Heart left ventricle (tissue), 16 donors: ENCODE measurements at regions not wholly inside any gene's neighbourhood (a gene's known extent, or its start where the extent isn't known, plus 50 kb on each side); places are given as distances from the start of the nearest gene placed in this dataset.

Experiments used
- ATAC-seq, 4 donors: fragments of 200-7000 bp; cut with Tn5 transposase; one replicate each; pipeline ENCODE4 v1.9.1; 2020 to 2022; ENCODE audit warnings: moderate library complexity in 4 of 4, mild to moderate bottlenecking in 3 of 4, moderate number of reproducible peaks in 1 of 4
- DNase-seq, 5 donors: peaks; one replicate each; pipeline ENCODE4 v3.0.0-alpha.2; 2020
- H3K27ac ChIP-seq, 12 donors: fragments of 200-600 bp; sonication (generic) in 4 of 12; one replicate each; pipeline versions ENCODE4 v1.5.0 to v1.8.0; 2016 to 2022; ENCODE audit warnings: mild to moderate bottlenecking in 2 of 12
- H3K27me3 ChIP-seq, 9 donors: fragments of 200-600 bp; sonication (generic) in 2 of 9; one replicate each; pipeline versions ENCODE4 v1.5.1 to v1.8.0; 2016 to 2022; ENCODE audit warnings: mild to moderate bottlenecking in 3 of 9
- H3K36me3 ChIP-seq, 9 donors: fragments of 200-600 bp; sonication (generic) in 2 of 9; one replicate each; pipeline versions ENCODE4 v1.5.0 to v1.8.0; 2018 to 2022; ENCODE audit warnings: mild to moderate bottlenecking in 2 of 9
- H3K4me1 ChIP-seq, 12 donors: fragments of 200-600 bp; sonication (generic) in 4 of 12; one replicate each; pipeline versions ENCODE4 v1.5.0 to v1.8.0; 2016 to 2022; ENCODE audit warnings: mild to moderate bottlenecking in 3 of 12
- H3K4me3 ChIP-seq, 12 donors: fragments of 200-600 bp; sonication (generic) in 4 of 12; one replicate each; pipeline versions ENCODE4 v1.5.0 to v1.8.0; 2017 to 2022; ENCODE audit warnings: mild to moderate bottlenecking in 9 of 12, moderate library complexity in 4 of 12
- H3K9me3 ChIP-seq, 12 donors: fragments of 200-600 bp; sonication (generic) in 4 of 12; one replicate each; pipeline versions ENCODE4 v1.5.0 to v1.8.0; 2016 to 2022; ENCODE audit warnings: mild to moderate bottlenecking in 1 of 12
- POLR2A ChIP-seq, 2 donors: fragments of 450-650 bp; IDR thresholded peaks; one replicate each; pipeline ENCODE4 v1.6.1; 2017; ENCODE audit warnings: antibody characterized with exemption in 2 of 2, mild to moderate bottlenecking in 2 of 2, moderate library complexity in 2 of 2
- WGBS, 4 donors: extraction: QIAGEN DNeasy Blood & Tissue Kit in 2 of 4; methylation state at CpG; one replicate each; pipeline versions ENCODE4 v1.1.5 to v1.1.7; 2013 to 2018; 5-methylcytosine and 5-hydroxymethylcytosine counted together
- intact Hi-C, 10 donors: fragments of 100-400 bp; cut with DNase I; formaldehyde crosslinking; loops; one replicate each; pipeline versions ENCODE4 v1.11.1 to v1.14.2; 2022
- TF ChIP-seq, protein P1 (sequence below), 12 donors: fragments of 200-600 bp; sonication (generic) in 4 of 12; IDR thresholded peaks; one replicate each; pipeline versions ENCODE4 v1.5.0 to v1.8.0; 2018 to 2022; ENCODE audit warnings: antibody characterized with exemption in 12 of 12, mild to moderate bottlenecking in 5 of 12
- donor health status: ischemic (EF 13 %, LVEDD 7.1; RV severe dilation, severe dysfunction).
- donor health status: healthy with polysubstance abuse.
- donor health status: DM: no; HTN: yes; CAD: no.
- donor health status: DM: no; HTN: no; CAD: no.
- donor health status: ischemic (EF 25% LVEDD 6.9; RV normal size, moderate dysfunction).
- donor health status: ischemic (EF 25% LVEDD 5.7; RV mildly dilated, moderate dysfunction).
- donor health status: healthy.
- donor health status: DM: yes; HTN: yes; CAD: no.
- donor health status: ischemic (EF 35%, LVEDD 5.7; RV mildly dilated, moderate dysfunction).
- donor health status: nonischemic (EF 11% LVEDD 7.7; RV severe dilation, severe dysfunction).
- donor health status: DM: yes; HTN: yes; CAD: no.
- donor health status: PGD.
- donor health status: ischemic (EF 29% LVEDD 5.4; RV normal size, mild dysfunction).
- donor health status: nonischemic (EF 23%, LVEDD 6.1; RV moderate dilation, normal function).

DNA sequence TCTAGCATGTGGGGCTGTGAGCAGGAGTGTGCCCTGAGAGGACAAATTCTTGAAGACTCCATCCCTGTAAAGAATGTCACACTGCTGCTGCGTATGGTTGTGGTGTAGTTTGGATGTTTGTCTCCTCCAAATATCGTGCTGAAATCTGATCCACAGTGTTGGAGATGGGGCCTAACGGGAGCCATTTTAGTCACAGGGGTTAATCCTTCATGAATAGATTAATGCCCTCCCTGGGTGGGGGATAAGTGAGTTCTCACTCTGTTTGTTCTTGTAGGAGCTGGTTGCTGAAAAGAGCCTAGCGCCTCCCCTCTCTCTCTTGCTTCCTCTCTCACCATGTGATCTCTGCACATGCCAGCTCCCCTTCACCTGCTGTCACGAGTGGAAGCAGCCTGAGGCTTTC, 94.5 kb upstream of the VASH1 start:
- TF ChIP-seq, protein P1, sequence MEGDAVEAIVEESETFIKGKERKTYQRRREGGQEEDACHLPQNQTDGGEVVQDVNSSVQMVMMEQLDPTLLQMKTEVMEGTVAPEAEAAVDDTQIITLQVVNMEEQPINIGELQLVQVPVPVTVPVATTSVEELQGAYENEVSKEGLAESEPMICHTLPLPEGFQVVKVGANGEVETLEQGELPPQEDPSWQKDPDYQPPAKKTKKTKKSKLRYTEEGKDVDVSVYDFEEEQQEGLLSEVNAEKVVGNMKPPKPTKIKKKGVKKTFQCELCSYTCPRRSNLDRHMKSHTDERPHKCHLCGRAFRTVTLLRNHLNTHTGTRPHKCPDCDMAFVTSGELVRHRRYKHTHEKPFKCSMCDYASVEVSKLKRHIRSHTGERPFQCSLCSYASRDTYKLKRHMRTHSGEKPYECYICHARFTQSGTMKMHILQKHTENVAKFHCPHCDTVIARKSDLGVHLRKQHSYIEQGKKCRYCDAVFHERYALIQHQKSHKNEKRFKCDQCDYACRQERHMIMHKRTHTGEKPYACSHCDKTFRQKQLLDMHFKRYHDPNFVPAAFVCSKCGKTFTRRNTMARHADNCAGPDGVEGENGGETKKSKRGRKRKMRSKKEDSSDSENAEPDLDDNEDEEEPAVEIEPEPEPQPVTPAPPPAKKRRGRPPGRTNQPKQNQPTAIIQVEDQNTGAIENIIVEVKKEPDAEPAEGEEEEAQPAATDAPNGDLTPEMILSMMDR (IDR thresholded peaks at IDR 0.05) = no peak
- TF ChIP-seq POLR2A (IDR thresholded peaks at IDR 0.05) = no peak
- WGBS, 4 donors = 52 to 71% (median 55%) methylated on average over 5 of the region's 5 CpGs
- no peak for ATAC-seq

DNA sequence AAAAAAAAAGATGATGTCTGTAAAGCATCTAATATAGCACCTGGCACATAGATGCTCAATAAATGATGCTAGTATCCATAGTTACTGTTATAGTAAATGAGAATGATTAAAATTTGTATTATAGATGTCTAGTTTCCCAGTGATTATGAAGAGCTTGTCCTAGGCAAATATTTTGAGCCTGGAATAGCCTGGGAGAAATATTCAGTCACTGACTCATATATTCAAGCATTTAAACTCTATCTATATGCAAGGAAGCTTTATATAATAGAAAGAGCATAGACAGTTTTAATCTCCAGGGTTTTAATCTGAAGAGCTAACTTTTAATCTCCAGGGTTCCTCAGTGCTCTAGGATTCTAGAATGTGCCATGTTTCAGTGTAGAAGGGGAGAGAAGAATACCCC, 91.5 kb upstream of the VASH1 start:
- DNase-seq (no peak), ATAC-seq (no peak)

More for the DNA sequence above, 94.5 kb upstream of the VASH1 start:
- Histone ChIP-seq H3K27me3 (no peaks in the 10 kb centered on the region), H3K9me3 (peaks cover 0 to 27% (median 8%) of the 10 kb centered on the region in 12 donors), H3K4me1 (no peaks in the 10 kb centered on the region), H3K4me3 (no peak overlapping the region), H3K36me3 (no peaks in the 10 kb centered on the region), H3K27ac (no peak overlapping the region)
- no peak for DNase-seq
- intact Hi-C loops = no loop called here

DNA sequence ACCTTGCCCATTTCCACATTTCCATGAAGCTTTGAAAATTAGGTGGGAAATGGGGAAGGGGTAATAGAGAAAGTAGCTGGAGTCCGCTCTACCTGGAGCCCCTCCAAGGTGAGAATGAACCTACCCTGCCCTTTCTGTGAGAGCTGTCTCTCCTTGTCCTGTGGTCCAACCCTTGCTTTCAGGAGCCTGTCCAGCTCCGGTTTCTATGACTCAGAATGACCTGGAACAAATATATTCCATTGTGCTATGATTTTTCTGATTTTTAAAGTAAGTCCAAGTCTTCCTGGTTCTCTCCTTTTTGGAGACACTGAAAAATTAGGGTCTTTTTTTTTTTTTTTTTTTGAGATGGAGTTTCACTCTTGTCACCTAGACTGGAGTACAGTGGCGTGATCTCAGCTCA, 89.1 kb upstream of the VASH1 start:
- intact Hi-C loops = no loop called here
- 91 to 99% (median 96%) methylated on average over 3 of the region's 3 CpGs for WGBS, 4 donors
- TF ChIP-seq, protein P1 (IDR thresholded peaks at IDR 0.05) = no peak
- no peak for TF ChIP-seq POLR2A (IDR thresholded peaks at IDR 0.05)
- Histone ChIP-seq H3K27me3 (no peaks in the 10 kb centered on the region), H3K4me3 (no peak overlapping the region), H3K9me3 (peaks cover 0 to 23% (median 8%) of the 10 kb centered on the region in 12 donors), H3K36me3 (no peaks in the 10 kb centered on the region), H3K4me1 (no peaks in the 10 kb centered on the region), H3K27ac (no peak overlapping the region)
- ATAC-seq = no peak
- DNase-seq = no peak

More for the DNA sequence above, 91.5 kb upstream of the VASH1 start:
- H3K27me3 ChIP-seq = no peaks in the 10 kb centered on the region
- H3K9me3 ChIP-seq = peaks cover 0 to 27% (median 8%) of the 10 kb centered on the region in 12 donors
- TF ChIP-seq, protein P1 (IDR thresholded peaks at IDR 0.05) = no peak
- TF ChIP-seq POLR2A (IDR thresholded peaks at IDR 0.05) = no peak
- no peaks in the 10 kb centered on the region for H3K36me3 ChIP-seq
- no peaks in the 10 kb centered on the region for H3K4me1 ChIP-seq
- no peak overlapping the region for H3K4me3 ChIP-seq
- intact Hi-C loops = no loop called here
- H3K27ac ChIP-seq = no peak overlapping the region

DNA sequence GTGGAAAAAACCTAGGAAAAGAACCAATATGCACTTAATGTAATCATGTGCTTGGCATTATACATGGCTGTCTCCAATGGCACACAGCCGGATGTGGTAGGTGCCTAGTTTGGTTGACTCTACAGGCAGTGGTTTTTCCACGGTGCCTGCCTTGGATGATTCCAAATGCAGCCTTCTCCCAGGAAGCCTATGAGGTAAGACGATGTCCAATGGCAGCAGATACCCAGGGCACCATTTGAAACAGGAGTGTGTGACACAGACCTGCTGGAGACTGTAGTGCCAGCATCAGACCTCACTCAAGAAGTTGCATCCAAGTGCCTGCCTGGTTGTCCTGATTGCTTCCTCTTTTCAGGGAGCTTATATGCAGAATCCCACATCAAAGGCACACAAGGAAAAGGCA, 88.0 kb upstream of the VASH1 start:
- H3K27me3 ChIP-seq = no peaks in the 10 kb centered on the region
- H3K27ac ChIP-seq = no peak overlapping the region
- DNase-seq (no peak), ATAC-seq (no peak)
- no peaks in the 10 kb centered on the region for H3K36me3 ChIP-seq
- no peak overlapping the region for H3K4me3 ChIP-seq
- H3K4me1 ChIP-seq = no peaks in the 10 kb centered on the region
- TF ChIP-seq POLR2A (IDR thresholded peaks at IDR 0.05) = no peak
- TF ChIP-seq, protein P1 (IDR thresholded peaks at IDR 0.05) = no peak
- peaks cover 0 to 12% (median 6%) of the 10 kb centered on the region in 12 donors for H3K9me3 ChIP-seq
- WGBS, 4 donors = 91 to 96% (median 94%) methylated on average over 3 of the region's 3 CpGs
- intact Hi-C loops = no loop called here
